ENCODE measurements at regions not wholly inside any gene's neighbourhood (a gene's known extent, or its start where the extent isn't known, plus 50 kb on each side); places are given as distances from the start of the nearest gene placed in this dataset.

- TF ChIP-seq ARNTL (CRISPR knock-in tag; IDR thresholded peaks at IDR 0.05; ENCODE audit: borderline replicate concordance, low read depth) (no peak), PATZ1 (CRISPR knock-in tag; IDR thresholded peaks at IDR 0.05; ENCODE audit: borderline replicate concordance) (no peak), PPARA (CRISPR knock-in tag; IDR thresholded peaks at IDR 0.05; ENCODE audit: borderline replicate concordance) (no peak), CSRNP3 (CRISPR knock-in tag; IDR thresholded peaks at IDR 0.05) (no peak), ZFP3 (CRISPR knock-in tag; IDR thresholded peaks at IDR 0.05) (no peak), RARB (CRISPR knock-in tag; IDR thresholded peaks at IDR 0.05) (no peak), BACH2 (CRISPR knock-in tag; IDR thresholded peaks at IDR 0.05; ENCODE audit: borderline replicate concordance) (no peak), POU6F1 (CRISPR knock-in tag; IDR thresholded peaks at IDR 0.05; ENCODE audit: borderline replicate concordance, low read depth) (no peak), CREB5 (CRISPR knock-in tag; IDR thresholded peaks at IDR 0.05; ENCODE audit: low read depth) (no peak), TOX (CRISPR knock-in tag; IDR thresholded peaks at IDR 0.05; ENCODE audit: borderline replicate concordance) (no peak), OSR1 (CRISPR knock-in tag; IDR thresholded peaks at IDR 0.05) (no peak), ISL1 (CRISPR knock-in tag; IDR thresholded peaks at IDR 0.05) (no peak), CSDC2 (CRISPR knock-in tag; IDR thresholded peaks at IDR 0.05) (no peak), ZFP30 (CRISPR knock-in tag; IDR thresholded peaks at IDR 0.05) (no peak)
Observed at GRCh38 chr1:25045480-25046193, 115.6 kb upstream of the RUNX3 start.
